HG03575 (cell line): ENCODE measurements at regions not wholly inside any gene's neighbourhood (a gene's known extent, or its start where the extent isn't known, plus 50 kb on each side); places are given as distances from the start of the nearest gene placed in this dataset.
"Not testable (repeated sequence)": the region's sequence is repeated elsewhere in the genome, so short reads cannot be mapped to it uniquely, and the experiment has no call there.

Source experiments
- ATAC-seq: cut with Tn5 transposase; IDR thresholded peaks from one replicate; pipeline ENCODE4 v1.9.1; 2021; ENCODE audit not compliant: unreplicated experiment, insufficient number of reproducible peaks, low FRiP score; ENCODE audit errors: extremely low read depth

- ATAC-seq = no peak
Measured at GRCh38 chr9:26789959-26790358, 102.6 kb downstream of the CAAP1 start.

- ATAC-seq = no peak
Measured at GRCh38 chr9:26786564-26786963, 106.0 kb downstream of the CAAP1 start.

- ATAC-seq = no peak
Measured at GRCh38 chr9:26782899-26783298, 109.7 kb downstream of the CAAP1 start.

GRCh38 chr9:26781906-26782305 is 110.7 kb downstream of the CAAP1 start:
- ATAC-seq = no peak

- ATAC-seq = not testable (repeated sequence)
Measured at GRCh38 chr9:26780307-26780706, 112.3 kb downstream of the CAAP1 start.

GRCh38 chr9:26779062-26779461 is 113.5 kb downstream of the CAAP1 start:
- no peak for ATAC-seq

- ATAC-seq = no peak
Measured at GRCh38 chr9:26775391-26775790, 117.2 kb downstream of the CAAP1 start.

- no peak for ATAC-seq
Measured at GRCh38 chr9:26773056-26773455, 119.5 kb downstream of the CAAP1 start.

GRCh38 chr9:26770821-26771220 is 121.8 kb downstream of the CAAP1 start:
- ATAC-seq = no peak

- ATAC-seq = no peak
Measured at GRCh38 chr9:26768145-26768544, 124.5 kb downstream of the CAAP1 start.

- ATAC-seq = no peak
Measured at GRCh38 chr9:26760675-26761074, 131.9 kb downstream of the CAAP1 start.

GRCh38 chr9:26758655-26759054 is 133.9 kb downstream of the CAAP1 start:
- ATAC-seq = no peak

GRCh38 chr9:26756881-26757280 is 135.7 kb downstream of the CAAP1 start:
- no peak for ATAC-seq

- ATAC-seq = no peak
Measured at GRCh38 chr9:26755476-26755875, 137.1 kb downstream of the CAAP1 start.

GRCh38 chr9:26754509-26755164 is 138.0 kb downstream of the CAAP1 start:
- ATAC-seq = no peak

GRCh38 chr9:26753971-26754370 is 138.6 kb downstream of the CAAP1 start:
- no peak for ATAC-seq

- no peak for ATAC-seq
Measured at GRCh38 chr9:26750162-26750561, 142.4 kb downstream of the CAAP1 start.

- no peak for ATAC-seq
Measured at GRCh38 chr9:26748449-26749058, 144.0 kb downstream of the CAAP1 start.

GRCh38 chr9:26747611-26748010 is 145.0 kb downstream of the CAAP1 start:
- no peak for ATAC-seq

GRCh38 chr9:26746357-26747072 is 146.1 kb downstream of the CAAP1 start:
- peak; percentile 83 for ATAC-seq
